ENCODE measurements at regions not wholly inside any gene's neighbourhood (a gene's known extent, or its start where the extent isn't known, plus 50 kb on each side); places are given as distances from the start of the nearest gene placed in this dataset.
A peak's percentile ranks its signal among the peaks of the same experiment; 100 is the strongest.

GRCh38 chr1:2866422-2867086 lies 65.1 kb upstream of the TTC34 start:
- no peak for DNase-seq

GRCh38 chr1:2867087-2867425 lies 65.6 kb upstream of the TTC34 start:
- no peak for DNase-seq

GRCh38 chr1:2867861-2868260 lies 66.4 kb upstream of the TTC34 start:
- no peak for DNase-seq

GRCh38 chr1:2868571-2869195 lies 67.2 kb upstream of the TTC34 start:
- no peak for DNase-seq

DNA sequence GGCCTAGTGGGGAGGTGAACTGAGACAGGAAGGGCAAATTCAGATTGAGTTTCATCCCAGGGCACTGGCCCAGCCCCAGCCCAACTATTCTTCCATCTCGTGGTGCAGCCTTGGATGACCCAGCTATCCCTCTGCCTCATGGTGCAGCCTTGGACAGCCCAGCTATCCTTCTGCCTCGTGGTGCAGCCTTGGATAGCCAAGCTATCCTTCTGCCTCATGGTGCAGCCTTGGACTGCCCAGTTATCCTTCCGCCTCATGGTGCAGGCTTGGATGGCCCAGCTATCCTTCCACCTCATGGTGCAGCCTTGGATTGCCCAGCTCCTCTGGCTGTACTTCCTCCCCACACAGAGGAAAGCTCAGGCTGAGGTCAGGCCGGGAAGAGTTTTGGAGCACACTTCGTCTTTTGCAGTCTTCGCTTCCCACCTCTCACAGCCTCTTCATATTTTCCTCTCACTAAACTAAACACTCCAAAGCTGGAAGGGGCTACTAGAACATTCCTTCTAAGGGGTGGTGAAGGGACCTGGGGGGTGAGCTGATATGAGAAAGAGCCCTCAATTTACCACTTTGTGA lies 69.8 kb upstream of the TTC34 start:
- DNase-seq = no peak

DNA sequence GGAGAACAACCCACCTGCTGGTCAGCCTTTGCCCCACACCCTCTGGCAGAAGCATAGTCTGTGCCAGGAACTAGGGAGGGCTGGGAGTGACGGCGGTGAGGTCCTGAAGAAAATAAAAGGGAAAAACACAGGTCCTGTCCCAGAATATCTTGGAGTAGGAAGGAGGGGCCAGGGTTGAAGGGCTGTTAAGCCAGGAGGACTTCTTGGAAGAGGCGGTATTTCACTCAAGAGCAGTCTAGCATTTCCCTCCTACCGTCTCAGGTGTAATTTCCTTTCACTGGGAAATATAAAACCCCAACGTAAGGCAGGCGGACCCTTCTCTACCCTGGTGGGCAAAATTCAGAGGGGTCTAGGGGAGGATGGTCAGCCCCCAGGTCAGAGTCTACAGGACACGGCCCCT lies 72.7 kb upstream of the TTC34 start:
- DNase-seq = no peak

- peak; percentile 6 for DNase-seq
Observed at GRCh38 chr1:2874607-2875480, 73.4 kb upstream of the TTC34 start.

- peak; percentile 4 for DNase-seq
Observed at GRCh38 chr1:2875707-2876561, 74.4 kb upstream of the TTC34 start.

GRCh38 chr1:2876846-2877245 lies 75.4 kb upstream of the TTC34 start:
- no peak for DNase-seq

DNA sequence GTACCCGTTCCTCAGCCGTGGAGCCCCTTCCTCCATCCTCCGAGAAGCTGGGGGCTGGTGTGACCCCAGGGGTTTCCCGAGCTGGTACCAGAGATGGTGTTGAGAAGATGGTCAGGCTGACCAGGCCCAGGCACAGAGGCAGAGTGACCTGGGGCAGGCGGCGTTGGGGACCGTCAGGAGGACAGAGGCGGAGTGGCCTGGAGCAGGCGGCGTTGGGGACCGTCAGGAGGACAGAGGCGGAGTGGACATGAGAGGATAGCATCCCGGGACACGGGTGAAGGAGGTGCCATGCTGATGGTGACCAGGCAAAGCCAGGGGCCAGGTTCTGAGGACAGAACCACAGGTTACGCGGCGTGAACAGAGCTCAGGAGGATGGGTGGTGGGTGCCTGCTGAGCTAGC lies 75.9 kb upstream of the TTC34 start:
- no peak for DNase-seq

GRCh38 chr1:2878591-2878990 lies 77.1 kb upstream of the TTC34 start:
- DNase-seq = no peak

DNA sequence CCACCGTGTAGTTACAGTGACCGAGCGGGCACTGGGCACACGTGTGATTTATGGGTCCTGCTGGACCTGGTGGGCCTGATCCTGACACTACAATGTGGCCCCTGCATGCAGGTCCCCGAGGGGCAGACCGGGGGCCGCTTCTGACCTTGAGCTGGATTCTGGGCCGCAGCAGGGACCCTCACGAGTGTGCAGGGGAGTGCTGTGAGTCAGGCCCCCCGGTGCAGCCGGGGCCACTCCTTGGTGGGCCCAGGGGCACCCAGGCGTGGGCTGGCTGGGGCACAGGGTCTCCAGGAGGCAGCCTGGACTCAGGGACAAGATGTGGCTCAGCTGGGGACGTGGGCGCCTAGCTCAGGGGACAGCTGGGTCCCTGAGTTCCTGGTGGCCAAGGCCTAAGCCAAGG lies 77.5 kb upstream of the TTC34 start:
- DNase-seq = no peak

DNA sequence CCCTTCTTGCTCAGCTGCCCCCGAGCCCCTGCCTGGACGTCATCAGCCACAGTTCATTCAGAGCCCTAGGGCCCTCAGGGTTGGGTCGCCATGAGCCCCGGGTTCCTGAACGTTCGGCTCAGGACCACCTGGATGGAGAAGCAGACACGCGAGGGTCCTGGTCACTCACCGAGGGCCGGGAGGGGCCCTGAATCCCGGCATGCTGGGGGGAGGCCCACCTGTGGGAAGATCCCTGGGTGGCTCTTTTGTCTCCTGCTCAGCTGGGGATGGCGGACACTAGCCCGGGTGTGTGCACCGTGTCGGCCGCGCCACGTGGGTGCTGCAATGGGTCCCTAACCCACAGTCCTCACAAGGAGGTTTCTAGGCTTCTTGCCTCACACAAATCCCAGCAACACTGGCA lies 78.1 kb upstream of the TTC34 start:
- no peak for DNase-seq

- no peak for DNase-seq
Observed at GRCh38 chr1:2880086-2880485, 78.6 kb upstream of the TTC34 start.

GRCh38 chr1:2880812-2881295 lies 79.4 kb upstream of the TTC34 start:
- DNase-seq = no peak

- DNase-seq = no peak
Observed at GRCh38 chr1:2881556-2881955, 80.1 kb upstream of the TTC34 start.

- DNase-seq = no peak
Observed at GRCh38 chr1:2882966-2883696, 81.6 kb upstream of the TTC34 start.

DNA sequence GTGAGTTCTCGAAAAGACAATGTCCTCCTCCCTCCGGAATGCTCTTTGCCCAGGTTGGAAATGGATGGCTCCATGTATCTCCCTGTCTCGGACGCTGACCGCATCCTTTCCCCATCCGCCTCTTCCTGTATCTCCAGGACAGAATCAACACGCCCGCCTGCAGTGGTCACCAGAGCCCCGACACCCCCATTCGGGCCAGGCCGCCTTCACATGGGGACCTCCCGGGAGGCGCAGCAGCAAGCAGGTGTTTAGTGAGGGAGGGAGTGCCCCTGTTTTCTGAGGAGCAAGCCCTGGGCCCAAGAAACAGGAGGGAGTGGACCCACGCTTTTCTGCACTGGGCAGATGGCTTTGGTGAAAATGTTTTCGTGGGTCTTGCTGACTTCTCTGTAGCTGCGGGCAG lies 83.5 kb upstream of the TTC34 start:
- no peak for DNase-seq

DNA sequence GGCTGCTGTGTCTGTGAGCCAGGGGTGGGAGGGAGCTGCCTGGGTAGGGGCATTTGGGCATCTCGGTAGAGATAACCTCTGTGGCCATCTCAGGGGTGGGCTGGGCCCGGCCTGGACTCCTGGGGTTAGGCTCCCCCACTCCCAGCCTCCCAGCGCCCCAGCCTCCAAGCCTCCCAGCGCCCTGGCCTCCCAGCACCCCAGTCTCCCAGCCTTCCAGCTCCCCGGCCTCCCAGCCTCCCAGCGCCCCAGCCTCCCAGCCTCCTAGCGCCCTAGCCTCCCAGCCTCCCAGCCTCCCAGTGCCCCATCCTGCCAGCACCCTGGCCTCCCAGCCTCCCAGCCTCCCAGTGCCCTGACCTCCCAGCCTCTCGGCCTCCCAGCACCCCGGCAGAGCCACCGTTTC lies 85.1 kb upstream of the TTC34 start:
- DNase-seq = no peak

- no peak for DNase-seq
Observed at GRCh38 chr1:2887941-2888855, 86.7 kb upstream of the TTC34 start.

All from fibroblast of upper back skin (primary cell).